Inflammatory macrophage (primary cell): ENCODE measurements at regions not wholly inside any gene's neighbourhood (a gene's known extent, or its start where the extent isn't known, plus 50 kb on each side); places are given as distances from the start of the nearest gene placed in this dataset.

ENCODE experiments used
- DNase-seq, 2 donors: peaks; one replicate each; pipeline ENCODE4 v3.0.0-alpha.2; 2020 to 2022

DNA sequence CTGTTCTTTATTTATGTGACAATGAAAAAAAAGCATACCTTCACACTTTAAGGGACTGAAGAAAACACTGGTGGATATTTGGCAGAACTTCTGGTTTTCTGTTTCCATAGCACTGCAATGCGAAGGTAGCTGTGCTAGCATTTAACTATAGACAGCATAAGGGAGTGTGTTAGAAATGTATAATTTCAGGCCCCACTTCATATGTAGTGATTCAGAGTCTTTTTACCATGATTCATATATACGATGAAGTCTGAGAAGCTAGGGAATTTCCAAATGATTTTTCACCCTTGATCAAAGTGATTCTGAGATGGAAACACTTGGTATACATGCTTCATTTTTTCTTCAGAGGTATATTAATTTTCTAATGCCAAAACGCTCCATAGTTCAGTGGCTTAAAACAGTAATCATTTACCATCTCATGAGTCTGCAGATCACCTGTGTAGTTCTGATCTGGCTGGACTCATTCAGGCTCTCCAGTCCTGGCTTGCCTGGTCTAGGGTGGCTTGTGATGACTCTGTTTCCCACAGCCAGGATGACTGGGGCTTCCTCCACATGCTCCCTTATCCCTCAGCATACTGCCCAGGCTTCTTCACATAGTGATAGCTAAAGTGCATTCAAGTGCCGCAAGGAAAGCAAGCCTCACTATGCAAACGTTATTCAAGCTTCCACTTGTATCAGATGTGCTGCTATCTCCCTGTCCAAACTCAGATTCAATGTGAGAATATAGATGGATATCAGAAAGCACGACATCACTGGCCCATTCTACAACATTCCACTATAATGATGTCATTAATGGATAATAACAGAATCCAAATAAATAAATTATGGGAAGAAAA is 790.1 kb downstream of the TECRL start:
- DNase-seq, result no peak

DNA sequence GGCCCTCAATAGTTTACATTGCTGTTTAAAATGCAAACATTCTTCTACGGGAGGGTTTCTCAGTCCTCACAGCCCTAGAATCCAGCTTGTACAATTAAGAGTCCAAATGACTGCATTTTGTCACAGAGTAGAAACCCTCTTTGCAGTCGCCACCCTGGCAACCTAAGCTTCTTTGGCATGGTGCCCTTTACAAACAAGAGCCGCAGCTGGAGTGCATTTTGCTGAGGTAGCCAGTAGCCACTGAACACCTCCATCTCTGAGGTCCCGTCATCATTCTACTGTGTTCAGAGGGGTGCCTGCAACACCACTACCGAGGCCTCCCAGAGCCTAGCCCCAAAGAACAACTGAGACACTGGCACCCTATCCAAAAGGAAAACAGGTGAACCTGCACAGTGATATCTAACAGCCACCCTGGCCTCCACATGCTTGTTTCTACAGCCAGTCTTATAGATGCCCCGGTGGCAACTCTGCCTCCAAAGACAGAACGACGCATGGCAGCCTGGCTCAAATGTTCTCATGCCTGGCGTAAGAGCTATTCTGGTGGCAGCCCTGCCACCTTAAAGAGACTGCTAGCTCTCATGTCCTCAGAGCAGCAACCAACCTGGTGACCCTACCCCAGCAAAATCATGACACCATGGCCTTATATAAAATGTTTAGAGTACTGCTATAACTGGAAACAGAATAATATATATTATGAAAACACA is 801.9 kb downstream of the TECRL start:
- DNase-seq, result no peak

DNA sequence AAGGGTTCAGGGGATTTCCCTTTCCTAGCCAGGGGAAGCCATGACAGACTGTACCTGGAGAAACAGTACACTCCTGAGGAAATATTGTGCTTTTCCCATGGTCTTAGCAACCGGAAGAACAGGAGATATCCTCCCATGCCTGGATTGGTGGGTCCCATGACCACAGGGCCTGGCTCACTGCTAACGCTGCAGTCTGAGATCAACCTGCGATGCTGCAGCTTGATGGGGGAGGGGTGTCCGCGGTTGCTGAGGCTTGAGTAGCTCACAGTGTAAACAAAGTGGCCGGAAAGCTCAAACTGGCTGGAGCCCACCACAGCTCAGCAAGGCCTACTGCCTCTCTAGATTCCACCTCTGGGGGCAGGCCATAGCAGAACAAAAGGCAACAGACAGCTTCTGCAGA is 819.5 kb downstream of the TECRL start:
- no peak for DNase-seq

DNA sequence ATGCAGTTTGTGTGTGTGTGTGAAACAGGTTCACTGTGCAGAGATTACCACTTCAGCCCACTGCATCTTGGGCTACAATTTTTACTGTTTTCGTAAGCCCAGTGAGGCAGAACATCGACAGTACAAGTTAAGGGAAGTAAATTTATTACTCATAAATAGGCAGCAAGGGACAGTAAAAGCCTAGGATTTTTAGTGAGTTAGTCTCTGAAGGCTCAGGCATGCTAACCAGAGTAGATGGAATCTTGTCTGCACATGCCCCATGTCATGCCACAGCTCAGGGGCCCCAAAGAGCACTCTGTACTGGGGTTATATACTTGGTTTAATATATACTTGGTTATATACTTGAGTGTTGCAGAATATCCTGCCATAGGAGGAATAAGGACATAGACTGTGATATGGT is 825.7 kb downstream of the TECRL start:
- DNase-seq, result no peak

DNA sequence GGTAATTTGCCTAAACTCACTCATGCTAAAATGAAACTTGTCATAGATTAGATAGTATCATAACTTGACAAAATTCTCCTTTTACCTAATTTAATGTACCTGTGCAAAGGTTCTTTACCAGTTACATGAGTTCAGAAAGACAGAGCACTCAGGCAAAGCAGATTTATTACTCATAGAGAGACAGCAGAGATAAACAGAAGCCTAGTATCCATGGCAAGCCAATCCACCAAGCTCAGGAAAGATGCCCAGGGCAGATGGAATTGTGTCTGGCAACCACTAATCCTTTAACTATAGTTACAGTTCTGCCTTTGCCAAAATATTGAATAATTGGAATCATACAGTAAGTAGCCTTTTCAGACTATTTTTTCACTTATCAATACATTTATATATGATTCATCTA is 826.2 kb downstream of the TECRL start:
- no peak for DNase-seq

DNA sequence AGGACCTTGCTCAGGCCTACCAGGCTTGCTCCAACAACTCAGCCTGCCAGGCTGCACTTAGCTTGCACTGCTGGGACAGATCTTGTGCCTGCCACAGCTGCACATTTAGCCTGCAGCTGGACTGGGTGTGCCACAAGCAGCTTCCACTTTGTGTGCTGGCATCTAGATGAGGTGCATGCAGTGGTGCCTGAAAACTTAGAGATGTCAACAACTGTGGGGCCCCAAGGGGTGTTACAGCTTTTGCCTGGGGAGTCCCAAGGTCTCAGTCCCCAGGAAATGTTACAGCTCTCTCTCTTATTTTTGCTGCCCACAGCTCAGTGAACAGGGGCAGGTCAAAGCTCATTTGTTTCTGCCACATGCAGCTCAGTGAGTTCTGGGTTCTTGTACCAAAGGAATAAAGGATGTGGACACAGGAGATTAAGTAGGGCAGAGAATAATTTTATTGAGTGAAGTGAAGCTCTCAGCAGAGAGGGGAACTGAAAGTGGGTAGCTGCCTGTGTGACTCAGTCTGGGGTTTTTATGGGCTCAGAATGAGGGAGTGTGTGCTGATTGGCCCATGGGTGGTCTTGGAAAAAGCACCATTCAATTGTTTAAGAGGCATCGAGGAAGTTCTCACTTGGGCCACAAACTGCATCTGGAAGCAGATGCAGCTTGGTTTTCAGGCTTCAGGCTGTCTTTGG is 828.3 kb downstream of the TECRL start:
- no peak for DNase-seq

DNA sequence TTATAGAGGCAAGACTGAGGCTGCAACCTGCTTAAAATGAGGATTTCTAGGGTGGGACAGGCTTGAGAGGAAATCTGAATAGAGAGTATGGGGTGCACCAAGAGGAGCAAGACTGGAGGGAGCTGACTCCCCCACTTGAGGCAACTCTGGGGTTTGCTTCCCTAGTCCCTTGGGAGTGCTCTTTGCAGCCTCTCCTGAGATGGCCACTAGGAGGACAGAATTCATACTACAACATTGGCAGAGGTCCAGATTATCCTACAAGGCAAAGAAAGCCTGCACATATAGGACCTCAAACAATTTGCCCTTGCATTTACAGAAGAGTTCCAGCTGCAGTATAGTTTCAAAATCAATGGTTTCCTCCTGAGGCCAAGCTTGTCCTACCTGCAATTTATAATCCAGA is 830.9 kb downstream of the TECRL start:
- DNase-seq, result no peak

DNA sequence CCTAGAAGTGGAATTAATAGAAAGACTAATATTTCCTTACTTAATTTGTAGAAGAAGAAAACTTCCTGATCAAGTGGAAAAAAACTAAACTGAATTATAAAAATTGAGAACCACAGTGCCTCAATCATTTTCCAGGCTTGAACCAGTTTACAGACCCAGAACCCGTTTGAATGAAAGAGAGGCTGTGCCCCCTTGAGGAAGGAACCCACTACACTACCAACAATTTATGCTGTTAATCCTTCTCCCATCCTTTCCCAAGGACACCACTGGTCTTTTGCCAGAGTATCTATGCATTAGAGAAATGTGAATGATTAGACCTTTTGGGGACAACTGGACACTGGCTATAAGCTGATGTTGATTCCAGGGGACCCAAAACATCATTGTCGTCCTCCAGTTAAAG is 842.6 kb downstream of the TECRL start:
- DNase-seq, result no peak

DNA sequence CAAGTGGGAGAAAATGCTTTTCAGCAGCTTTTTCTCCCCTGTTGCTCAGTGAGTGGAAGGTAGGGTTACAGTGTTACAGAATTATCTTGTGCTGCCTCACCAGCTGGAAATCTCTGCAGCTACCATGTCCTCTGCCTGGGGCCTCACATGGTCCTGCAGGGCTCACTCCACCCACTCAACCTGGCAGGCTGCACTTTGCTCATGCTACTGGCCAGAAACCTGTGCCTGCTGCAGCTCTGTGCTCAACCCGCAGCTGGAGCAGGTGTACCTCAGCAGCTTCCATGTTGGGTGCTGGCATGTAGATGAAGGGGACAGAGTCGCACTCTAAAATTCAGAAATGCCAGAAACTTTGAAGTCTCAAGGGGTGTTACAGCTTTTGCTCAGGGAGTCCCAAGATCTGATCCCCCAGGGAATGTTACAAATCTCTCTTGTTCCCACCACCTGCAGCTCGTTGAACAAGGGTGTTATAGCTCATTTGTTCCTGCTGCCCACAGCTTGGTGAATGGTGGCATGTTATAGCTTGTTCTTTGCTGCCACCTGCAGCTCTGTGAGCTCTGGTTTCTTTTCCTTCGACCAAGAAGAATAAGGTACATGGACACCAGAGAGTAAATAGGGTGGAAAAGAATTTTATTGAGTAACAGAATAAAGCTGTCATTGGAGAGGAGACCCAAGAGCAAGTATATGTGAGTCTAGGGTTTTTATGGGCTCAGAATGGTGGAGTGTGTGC is 845.8 kb downstream of the TECRL start:
- DNase-seq, result no peak

DNA sequence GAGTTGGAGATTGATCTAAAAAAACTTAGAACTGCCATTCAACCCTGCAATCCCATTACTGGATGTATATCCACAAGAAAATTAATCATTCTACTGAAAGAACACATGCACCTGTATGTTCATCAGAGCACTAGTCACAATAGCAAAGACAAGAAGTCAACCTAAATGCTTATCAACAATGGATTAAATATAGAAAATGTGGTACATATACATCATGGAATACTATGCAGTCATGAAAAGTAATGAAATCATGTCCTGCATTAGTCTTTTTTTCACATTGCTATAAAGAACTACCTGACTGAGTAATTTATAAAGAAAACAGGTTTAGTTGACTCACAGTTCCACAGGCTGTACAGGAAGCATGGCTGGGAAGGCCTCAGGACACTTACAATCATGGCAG is 850.5 kb downstream of the TECRL start:
- no peak for DNase-seq

DNA sequence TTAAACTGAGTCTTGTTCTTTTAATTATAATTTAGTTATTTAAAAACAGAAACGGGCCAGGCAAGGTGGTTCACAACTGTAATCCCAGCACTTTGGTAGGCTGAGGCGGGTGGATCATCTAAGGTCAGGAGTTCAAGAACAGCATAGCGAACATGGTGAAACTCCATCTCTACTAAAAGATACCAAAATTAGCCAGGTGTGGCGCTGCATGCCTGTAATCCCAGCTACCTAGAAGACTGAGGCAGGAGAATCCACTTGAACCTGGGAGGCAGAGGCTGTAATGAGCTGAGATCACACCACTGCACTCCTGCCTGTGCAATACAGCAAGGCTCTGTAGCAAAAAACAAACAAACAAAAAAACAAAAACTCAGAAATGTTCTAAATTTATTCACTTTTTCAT is 852.9 kb downstream of the TECRL start:
- no peak for DNase-seq

DNA sequence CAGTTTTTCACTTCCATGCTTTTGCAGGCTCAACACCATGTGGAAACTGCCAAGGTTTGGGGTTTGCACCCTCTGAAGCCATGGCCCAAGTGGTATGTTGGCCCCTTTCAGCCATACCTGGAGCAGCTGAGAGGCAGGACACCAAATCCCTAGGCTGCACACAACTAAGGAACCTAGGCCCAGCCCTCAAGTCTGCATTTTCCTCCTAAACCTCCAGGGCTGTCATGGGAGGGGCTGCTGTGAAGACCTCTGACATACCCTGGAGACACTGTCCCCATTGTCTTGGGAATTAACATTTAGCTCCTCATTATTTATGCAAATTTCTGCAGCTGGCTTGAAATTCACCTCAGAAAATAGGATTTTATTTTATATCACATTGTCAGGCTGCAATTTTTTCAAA is 856.1 kb downstream of the TECRL start:
- DNase-seq, result no peak

DNA sequence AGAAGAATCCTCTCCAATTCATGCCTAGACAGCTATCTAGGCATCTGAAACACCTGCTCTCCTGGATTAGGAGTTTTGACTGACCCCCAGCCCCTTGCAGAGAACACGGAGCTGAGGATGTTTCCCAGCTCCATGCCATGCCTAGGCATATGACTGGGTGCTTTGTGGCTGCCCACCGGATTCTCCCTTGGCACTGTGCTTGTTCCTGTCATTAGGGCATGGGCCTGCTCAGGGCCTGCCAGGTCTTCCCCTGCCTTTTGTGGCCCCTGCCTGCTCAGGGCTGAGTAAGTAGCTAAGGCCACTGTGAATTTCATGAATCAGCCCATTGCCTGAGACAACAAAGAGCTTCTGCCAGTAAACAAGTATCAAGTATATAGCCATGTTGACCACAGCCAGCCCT is 867.4 kb downstream of the TECRL start:
- no peak for DNase-seq

DNA sequence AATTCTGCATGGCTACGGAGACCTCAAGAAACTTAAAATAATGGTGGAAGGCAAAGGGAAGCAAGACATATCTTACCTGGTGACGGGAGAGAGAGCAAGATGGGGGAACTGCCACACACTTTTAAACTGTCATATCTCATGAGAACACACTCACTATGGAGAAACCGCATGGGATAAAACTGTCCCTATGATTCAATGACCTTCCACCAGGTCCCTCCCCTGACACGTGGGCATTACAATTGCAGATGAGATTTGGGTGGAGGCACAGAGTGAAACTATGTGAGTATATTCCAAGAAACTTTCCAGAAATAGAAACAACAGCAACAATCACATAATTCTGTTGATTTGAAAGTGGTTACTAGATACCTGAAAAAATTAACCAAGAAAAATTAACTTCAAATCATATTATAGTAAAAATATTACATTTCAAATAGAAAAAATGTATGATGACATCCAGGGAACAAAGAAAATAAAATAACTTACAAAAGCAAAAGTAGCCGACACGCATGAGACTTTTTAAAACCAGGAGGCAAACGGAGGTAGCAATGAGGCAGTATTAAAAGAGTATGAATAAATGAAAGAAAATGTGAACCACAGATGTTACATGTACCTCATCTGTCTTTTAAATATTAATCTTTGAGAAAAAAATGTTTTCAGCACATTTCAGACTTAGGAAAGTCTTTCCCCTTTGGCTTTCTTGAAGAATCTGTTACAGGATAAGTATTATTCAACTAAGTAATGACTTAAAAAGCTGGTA is 879.5 kb downstream of the TECRL start:
- no peak for DNase-seq

DNA sequence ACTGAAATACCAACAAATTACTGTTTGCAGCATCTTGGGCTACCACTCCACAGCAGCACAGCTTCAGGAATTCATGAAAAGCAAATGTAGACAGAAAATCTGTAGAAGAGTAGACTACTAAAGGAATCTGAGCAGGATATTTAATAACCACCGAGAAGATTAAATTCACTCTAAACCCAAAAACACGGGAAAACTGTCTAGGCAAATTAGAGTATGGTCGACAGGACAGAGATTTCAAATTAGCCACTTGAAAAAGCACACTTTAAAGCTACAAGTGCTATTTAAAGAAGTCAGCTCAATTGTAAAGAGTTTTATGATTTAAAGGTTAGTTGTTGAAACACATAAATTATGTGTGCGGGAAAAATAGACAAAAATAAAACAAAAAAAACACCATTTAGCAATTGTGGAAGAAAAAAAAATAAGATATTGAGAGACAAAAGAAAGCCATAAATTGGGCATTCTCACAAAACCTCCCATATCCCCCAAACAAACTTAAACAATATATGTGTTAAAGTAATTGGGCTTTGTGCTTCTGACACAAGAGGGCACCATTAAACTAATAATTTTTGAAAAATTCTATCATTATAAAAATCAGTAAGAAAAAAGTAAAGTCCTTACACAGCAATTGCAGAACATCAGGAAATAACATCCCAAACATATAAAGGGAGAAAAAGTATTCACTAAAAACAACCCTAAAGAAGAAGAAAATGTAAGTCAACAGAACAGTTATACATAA is 880.8 kb downstream of the TECRL start:
- no peak for DNase-seq

DNA sequence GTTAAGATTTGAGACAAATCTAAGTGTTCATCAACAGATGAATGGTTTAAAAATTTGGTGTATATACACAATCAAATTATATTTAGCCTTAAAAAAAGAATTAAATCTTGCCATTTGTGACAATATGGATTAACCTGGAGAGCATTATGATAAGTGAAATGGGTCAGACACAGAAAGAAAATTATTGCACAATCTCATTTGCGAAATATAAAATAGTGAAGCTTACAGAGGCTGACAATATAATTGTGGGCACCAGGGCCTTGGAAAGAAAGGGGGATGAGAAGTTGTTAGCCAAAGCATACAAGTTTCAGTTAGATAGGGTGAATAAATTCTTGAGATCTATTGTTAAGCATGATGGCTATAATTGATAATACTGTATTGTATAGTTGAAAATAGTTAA is 883.0 kb downstream of the TECRL start:
- no peak for DNase-seq

DNA sequence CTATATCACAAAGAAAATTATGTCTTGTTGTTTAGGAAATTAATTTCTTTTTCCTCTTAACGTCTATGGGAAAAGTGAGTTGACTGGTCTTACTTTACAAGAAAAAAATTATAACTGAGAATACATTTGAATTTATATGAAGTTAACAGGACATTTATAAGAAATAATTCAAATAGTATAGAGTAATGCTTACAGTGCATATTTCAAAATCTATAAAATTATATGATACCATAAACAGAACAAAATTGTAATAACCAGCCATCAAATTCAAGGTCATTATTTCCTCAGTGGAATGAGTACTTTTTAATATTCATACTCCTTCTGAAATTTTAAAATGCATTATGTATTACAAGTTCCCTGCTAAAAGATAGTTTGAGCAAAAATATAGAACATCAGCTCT is 884.5 kb downstream of the TECRL start:
- DNase-seq, result no peak

DNA sequence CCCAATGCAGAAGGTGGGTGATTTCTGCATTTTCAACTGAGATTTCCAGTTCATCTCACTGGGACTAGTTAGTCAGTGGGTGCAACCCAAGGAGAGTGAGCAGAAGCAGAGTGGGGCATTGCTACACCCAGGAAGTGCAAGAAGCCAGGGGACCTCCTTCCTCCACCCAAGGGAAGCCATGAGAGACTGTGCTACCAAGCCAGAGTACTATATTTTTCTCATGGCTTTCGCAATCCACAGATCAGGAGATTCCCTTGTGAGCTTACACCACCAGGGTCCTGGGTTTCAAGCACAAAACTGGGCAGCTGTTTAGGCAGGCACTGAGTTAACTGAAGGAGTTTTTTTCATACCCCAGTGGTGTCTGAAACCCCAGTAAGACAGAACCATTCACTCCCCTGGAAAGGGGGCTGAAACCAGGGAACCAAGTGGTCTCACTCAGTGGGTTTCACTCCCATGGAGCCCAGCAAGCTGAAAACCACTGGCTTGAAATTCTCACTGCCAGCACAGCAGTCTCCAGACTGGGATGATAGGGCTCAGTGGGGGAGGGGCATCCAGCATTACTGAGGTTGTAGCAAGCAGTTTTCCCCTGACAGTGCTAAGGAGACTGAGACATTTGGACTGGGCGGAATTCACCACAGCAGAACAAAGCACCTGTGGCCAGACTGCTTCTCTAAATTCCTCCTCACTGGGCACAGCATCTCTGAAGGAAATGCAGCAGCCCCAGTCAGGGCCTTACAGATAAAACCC is 903.4 kb downstream of the TECRL start:
- DNase-seq, result no peak

DNA sequence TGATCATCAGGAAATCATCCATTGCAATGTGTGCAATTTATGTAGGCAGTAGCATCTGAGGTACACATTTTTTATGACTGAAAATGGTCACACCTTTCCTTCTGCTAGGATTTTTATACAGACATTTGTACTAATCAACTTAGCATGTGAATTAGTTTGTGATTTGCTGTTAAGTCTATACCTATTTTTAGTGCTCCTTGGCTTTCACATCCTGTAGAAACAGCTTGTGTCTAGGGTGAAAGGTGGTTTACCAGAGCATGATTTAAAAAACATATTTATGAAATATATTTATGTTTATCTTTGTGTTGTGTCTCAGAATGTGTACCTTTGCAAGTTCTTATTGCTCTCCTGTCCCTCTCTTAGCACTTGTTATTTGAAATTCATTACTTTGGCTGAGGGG is 916.0 kb downstream of the TECRL start:
- DNase-seq, result no peak

DNA sequence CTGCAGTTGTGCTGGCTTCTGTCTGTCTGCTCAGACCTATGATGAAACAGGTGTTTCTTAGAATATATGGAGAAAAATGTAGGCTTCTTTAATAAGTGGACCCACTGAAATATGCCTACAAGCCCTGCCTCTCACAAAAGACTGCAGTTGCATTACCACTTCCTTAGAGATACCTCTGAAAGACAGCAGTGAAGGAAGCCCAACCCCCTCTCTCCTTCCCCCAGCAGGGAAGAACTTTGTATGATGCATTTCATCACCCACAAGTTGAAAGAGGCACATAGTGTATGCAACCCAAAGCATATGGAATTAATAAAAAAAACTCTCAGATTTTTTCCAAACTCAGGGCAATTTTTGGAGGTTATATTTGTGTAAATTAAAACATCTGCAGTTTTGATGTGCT is 916.7 kb downstream of the TECRL start:
- no peak for DNase-seq

DNA sequence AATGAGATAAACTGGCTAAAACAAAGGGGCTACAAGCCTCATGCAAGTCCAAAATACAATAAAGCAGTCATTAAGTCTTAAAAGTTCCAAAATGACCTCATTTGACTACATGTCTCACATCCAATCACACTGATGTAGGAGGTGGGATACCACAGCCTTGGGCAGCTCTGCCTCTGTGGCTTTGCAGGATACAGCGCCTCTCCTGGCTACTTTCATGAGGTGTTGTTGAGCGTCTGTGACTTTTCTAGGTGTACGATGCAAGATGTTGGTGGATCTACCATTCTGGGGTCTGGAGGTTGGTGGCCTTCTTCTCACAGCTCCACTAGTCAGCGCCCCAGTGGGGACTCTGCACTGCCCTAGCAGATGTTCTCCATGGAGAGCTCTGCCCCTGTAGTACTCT is 944.9 kb downstream of the TECRL start:
- no peak for DNase-seq
